HG02973 (cell line): ENCODE measurements at regions not wholly inside any gene's neighbourhood (a gene's known extent, or its start where the extent isn't known, plus 50 kb on each side); places are given as distances from the start of the nearest gene placed in this dataset.
A peak's percentile ranks its signal among the peaks of the same experiment; 100 is the strongest.
"Not testable (repeated sequence)": the region's sequence is repeated elsewhere in the genome, so short reads cannot be mapped to it uniquely, and the experiment has no call there.

Experiments used
- ATAC-seq: cut with Tn5 transposase; IDR thresholded peaks from one replicate; pipeline ENCODE4 v1.9.1; 2021; ENCODE audit warnings: moderate library complexity; ENCODE audit not compliant: unreplicated experiment

GRCh38 chr9:71285191-71285656, 163.8 kb upstream of the TRPM3 start:
- ATAC-seq = peak; percentile 78

- not testable (repeated sequence) for ATAC-seq
These were observed 160.7 kb upstream of the TRPM3 start for GRCh38 chr9:71282116-71282515.

GRCh38 chr9:71279151-71279739, 157.8 kb upstream of the TRPM3 start:
- ATAC-seq = no peak

GRCh38 chr9:71273613-71274012, 152.2 kb upstream of the TRPM3 start:
- ATAC-seq = no peak

- ATAC-seq = no peak
These were observed 150.2 kb upstream of the TRPM3 start for GRCh38 chr9:71271602-71272001.

GRCh38 chr9:71270554-71270953, 149.1 kb upstream of the TRPM3 start:
- no peak for ATAC-seq

- ATAC-seq = no peak
These were observed 148.4 kb upstream of the TRPM3 start for GRCh38 chr9:71269859-71270258.

- ATAC-seq = no peak
These were observed 147.6 kb upstream of the TRPM3 start for GRCh38 chr9:71268871-71269635.

GRCh38 chr9:71263451-71263850, 142.0 kb upstream of the TRPM3 start:
- ATAC-seq = no peak

GRCh38 chr9:71260419-71260818, 139.0 kb upstream of the TRPM3 start:
- not testable (repeated sequence) for ATAC-seq

GRCh38 chr9:71254592-71255277, 133.3 kb upstream of the TRPM3 start:
- no peak for ATAC-seq

GRCh38 chr9:71253011-71253410, 131.6 kb upstream of the TRPM3 start:
- ATAC-seq = no peak

- no peak for ATAC-seq
These were observed 129.2 kb upstream of the TRPM3 start for GRCh38 chr9:71250581-71250980.

- ATAC-seq = peak; percentile 92
These were observed 128.4 kb upstream of the TRPM3 start for GRCh38 chr9:71249729-71250317.

- ATAC-seq = no peak
These were observed 124.2 kb upstream of the TRPM3 start for GRCh38 chr9:71245651-71246050.

- ATAC-seq = no peak
These were observed 122.5 kb upstream of the TRPM3 start for GRCh38 chr9:71243951-71244350.

- no peak for ATAC-seq
These were observed 120.7 kb upstream of the TRPM3 start for GRCh38 chr9:71242081-71242480.

- ATAC-seq = no peak
These were observed 115.6 kb upstream of the TRPM3 start for GRCh38 chr9:71237051-71237450.

GRCh38 chr9:71233646-71234045, 112.2 kb upstream of the TRPM3 start:
- ATAC-seq = no peak

GRCh38 chr9:71223953-71224538, 102.6 kb upstream of the TRPM3 start:
- no peak for ATAC-seq

GRCh38 chr9:71218774-71219173, 97.4 kb upstream of the TRPM3 start:
- ATAC-seq = no peak
